ENCODE measurements at regions not wholly inside any gene's neighbourhood (a gene's known extent, or its start where the extent isn't known, plus 50 kb on each side); places are given as distances from the start of the nearest gene placed in this dataset.
A peak's percentile ranks its signal among the peaks of the same experiment; 100 is the strongest.

DNA sequence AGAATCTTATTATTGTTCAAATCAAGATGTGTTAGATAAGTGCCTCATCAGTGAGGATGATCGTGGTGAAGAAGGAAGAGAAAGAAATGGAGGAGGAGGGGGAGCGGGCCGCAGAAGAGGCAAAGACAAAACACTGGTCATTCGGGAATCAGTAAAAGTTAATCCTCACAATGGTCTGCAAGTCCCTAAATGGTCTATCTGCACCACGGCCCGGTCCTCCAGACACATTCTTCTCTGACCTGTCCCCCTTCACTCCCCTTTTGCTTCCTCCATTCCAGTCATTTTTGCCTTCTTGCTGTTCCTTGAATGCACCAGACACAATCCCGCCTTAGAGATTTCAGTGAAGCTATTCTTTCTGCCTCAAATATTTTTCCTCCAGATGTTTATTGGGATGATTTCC is 240.1 kb upstream of the ADGRL2 start:
- DNase-seq, result no peak
- TF ChIP-seq, protein P1, sequence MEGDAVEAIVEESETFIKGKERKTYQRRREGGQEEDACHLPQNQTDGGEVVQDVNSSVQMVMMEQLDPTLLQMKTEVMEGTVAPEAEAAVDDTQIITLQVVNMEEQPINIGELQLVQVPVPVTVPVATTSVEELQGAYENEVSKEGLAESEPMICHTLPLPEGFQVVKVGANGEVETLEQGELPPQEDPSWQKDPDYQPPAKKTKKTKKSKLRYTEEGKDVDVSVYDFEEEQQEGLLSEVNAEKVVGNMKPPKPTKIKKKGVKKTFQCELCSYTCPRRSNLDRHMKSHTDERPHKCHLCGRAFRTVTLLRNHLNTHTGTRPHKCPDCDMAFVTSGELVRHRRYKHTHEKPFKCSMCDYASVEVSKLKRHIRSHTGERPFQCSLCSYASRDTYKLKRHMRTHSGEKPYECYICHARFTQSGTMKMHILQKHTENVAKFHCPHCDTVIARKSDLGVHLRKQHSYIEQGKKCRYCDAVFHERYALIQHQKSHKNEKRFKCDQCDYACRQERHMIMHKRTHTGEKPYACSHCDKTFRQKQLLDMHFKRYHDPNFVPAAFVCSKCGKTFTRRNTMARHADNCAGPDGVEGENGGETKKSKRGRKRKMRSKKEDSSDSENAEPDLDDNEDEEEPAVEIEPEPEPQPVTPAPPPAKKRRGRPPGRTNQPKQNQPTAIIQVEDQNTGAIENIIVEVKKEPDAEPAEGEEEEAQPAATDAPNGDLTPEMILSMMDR (conservative IDR thresholded peaks at IDR 0.05), result no peak
- H3K27ac ChIP-seq (ENCODE audit: low read depth, low read length), result no peak overlapping the region
- peaks cover 4% of the 10 kb centered on the region for H3K4me1 Mint-ChIP-seq
- H3K27me3 Mint-ChIP-seq (ENCODE audit: insufficient read depth), result no peaks in the 10 kb centered on the region
- H3K27ac Mint-ChIP-seq, result no peak overlapping the region
- no peaks in the 10 kb centered on the region for H3K36me3 Mint-ChIP-seq (ENCODE audit: low read depth)
- no peak overlapping the region for H3K4me3 ChIP-seq (ENCODE audit: low read length)
- H3K9me3 ChIP-seq (ENCODE audit: control insufficient read depth, low read length), result no peaks in the 10 kb centered on the region
- H3K9me3 Mint-ChIP-seq, result no peaks in the 10 kb centered on the region
- no peak overlapping the region for H3K9ac ChIP-seq (ENCODE audit: extremely low read depth, low read length, poor library complexity, severe bottlenecking)
- peaks cover 6% of the 10 kb centered on the region for H3K4me1 ChIP-seq (ENCODE audit: control insufficient read depth, insufficient read depth, low read length)
- H3K36me3 ChIP-seq (ENCODE audit: control insufficient read depth, insufficient read depth, low read length), result no peaks in the 10 kb centered on the region
- no peak overlapping the region for H3K4me3 Mint-ChIP-seq
- H3K27me3 ChIP-seq (ENCODE audit: control insufficient read depth, insufficient read depth, low read length, poor library complexity, severe bottlenecking), result no peaks in the 10 kb centered on the region
- WGBS, 2 experiments (ENCODE audit: insufficient coverage in 1 of 2, insufficient read length in 1 of 2), result 82 to 95% methylated on average over 7 of the region's 7 CpGs

DNA sequence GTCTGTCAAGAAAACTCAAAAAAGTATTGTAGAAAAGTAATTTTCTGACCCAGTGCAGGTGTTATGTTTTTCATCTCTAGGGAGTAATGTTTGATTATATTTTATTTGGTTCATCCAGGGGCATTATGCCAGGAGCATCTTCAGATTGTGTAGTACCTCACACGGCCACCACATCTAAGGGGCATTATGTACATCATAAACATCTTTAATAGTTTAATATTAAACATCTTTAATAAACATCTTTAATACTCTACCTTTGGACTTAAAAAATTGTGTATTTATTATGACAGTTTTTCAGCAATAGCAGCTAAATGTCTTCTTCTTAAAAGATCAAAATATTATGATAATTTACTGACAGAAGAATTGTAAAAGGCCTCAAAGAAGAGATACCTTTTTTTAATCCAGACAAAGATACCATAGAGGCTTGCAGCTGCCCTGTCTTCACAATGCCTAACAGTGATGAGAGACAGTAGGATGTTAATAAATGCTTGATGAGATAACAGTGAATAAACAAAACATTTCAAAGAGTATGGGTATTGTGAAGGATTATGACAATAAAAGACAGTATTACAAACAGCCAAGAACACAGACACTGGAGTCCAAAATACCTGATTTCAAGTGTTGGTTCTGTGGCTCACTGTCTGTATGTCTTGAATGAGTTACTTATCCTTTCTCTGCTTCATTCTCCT is 240.9 kb upstream of the ADGRL2 start:
- Histone ChIP-seq H3K36me3 (ENCODE audit: control insufficient read depth, insufficient read depth, low read length) (no peaks in the 10 kb centered on the region), H3K27me3 (ENCODE audit: control insufficient read depth, insufficient read depth, low read length, poor library complexity, severe bottlenecking) (no peaks in the 10 kb centered on the region), H3K9ac (ENCODE audit: extremely low read depth, low read length, poor library complexity, severe bottlenecking) (no peak overlapping the region), H3K9me3 (ENCODE audit: control insufficient read depth, low read length) (no peaks in the 10 kb centered on the region), H3K27ac (ENCODE audit: low read depth, low read length) (no peak overlapping the region), H3K4me1 (ENCODE audit: control insufficient read depth, insufficient read depth, low read length) (peaks cover 6% of the 10 kb centered on the region), H3K4me3 (ENCODE audit: low read length) (no peak overlapping the region)
- WGBS, 2 experiments (ENCODE audit: insufficient coverage in 1 of 2, insufficient read length in 1 of 2), result 20% methylated on average over 1 of the region's 1 CpG; no CpG with 5 or more reads in 1 of the 2 experiments
- H3K27me3 Mint-ChIP-seq (ENCODE audit: insufficient read depth), result no peaks in the 10 kb centered on the region
- no peak overlapping the region for H3K4me3 Mint-ChIP-seq
- H3K36me3 Mint-ChIP-seq (ENCODE audit: low read depth), result no peaks in the 10 kb centered on the region
- no peaks in the 10 kb centered on the region for H3K9me3 Mint-ChIP-seq
- H3K4me1 Mint-ChIP-seq, result peaks cover 7% of the 10 kb centered on the region
- H3K27ac Mint-ChIP-seq, result no peak overlapping the region
- no peak for DNase-seq
- TF ChIP-seq, protein P1 (conservative IDR thresholded peaks at IDR 0.05), result peak; percentile 43

DNA sequence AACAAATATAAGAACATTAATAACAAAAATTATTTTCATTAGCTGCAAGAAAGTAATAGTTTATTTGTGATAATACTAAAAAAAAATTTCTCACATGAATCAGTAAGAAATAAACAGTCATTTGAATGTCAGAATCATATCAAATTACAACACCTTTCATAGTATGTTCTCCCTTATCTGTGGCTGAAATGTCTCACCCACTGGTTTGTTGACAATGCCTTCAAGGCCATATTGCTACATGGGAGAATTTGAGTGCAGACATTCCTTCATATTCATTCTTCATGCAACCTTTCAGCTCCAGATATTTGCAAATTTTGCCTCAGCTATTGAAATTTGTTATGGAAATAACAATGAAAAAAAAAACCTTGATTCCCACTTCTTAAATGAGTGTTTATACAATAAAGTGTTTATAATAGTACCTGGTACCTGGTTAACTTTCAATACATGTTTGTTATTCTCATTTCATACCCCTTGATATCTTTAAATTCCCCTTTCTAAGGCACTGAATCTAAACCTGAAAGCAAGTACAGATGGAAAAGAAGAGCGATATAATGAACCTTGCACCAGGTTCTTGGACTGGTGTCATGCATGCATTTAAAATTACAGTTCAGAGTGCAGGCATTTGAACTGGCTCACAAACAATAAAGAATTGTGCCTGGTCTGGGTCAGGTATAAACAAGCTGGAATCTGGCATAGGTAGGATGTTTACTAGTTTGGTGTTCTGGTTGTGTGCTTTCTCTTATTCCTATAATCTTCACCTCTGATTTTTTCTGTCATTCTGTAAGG is 242.2 kb upstream of the ADGRL2 start:
- Mint-ChIP-seq H3K36me3 (ENCODE audit: low read depth) (no peaks in the 10 kb centered on the region), H3K4me3 (no peak overlapping the region), H3K27me3 (ENCODE audit: insufficient read depth) (no peaks in the 10 kb centered on the region), H3K9me3 (no peaks in the 10 kb centered on the region), H3K4me1 (peaks cover 12% of the 10 kb centered on the region), H3K27ac (no peak overlapping the region)
- TF ChIP-seq, protein P1 (conservative IDR thresholded peaks at IDR 0.05), result no peak
- H3K4me1 ChIP-seq (ENCODE audit: control insufficient read depth, insufficient read depth, low read length), result peaks cover 6% of the 10 kb centered on the region
- H3K36me3 ChIP-seq (ENCODE audit: control insufficient read depth, insufficient read depth, low read length), result no peaks in the 10 kb centered on the region
- no peak overlapping the region for H3K4me3 ChIP-seq (ENCODE audit: low read length)
- H3K9ac ChIP-seq (ENCODE audit: extremely low read depth, low read length, poor library complexity, severe bottlenecking), result no peak overlapping the region
- 75 to 96% methylated on average over 1 of the region's 1 CpG for WGBS, 2 experiments (ENCODE audit: insufficient coverage in 1 of 2, insufficient read length in 1 of 2)
- no peak for DNase-seq
- no peak overlapping the region for H3K27ac ChIP-seq (ENCODE audit: low read depth, low read length)
- no peaks in the 10 kb centered on the region for H3K27me3 ChIP-seq (ENCODE audit: control insufficient read depth, insufficient read depth, low read length, poor library complexity, severe bottlenecking)
- no peaks in the 10 kb centered on the region for H3K9me3 ChIP-seq (ENCODE audit: control insufficient read depth, low read length)

Measured in endodermal cell (in vitro differentiated cells).